CD4-positive, CD25-positive, alpha-beta regulatory T cell (primary cell): ENCODE measurements at regions not wholly inside any gene's neighbourhood (a gene's known extent, or its start where the extent isn't known, plus 50 kb on each side); places are given as distances from the start of the nearest gene placed in this dataset.

Experiments used
- ATAC-seq, 2 donors: fragments of 150-1000 bp; cut with Tn5 transposase; one replicate each; pipeline ENCODE4 v1.10.0; 2021; ENCODE audit warnings: low read depth in 2 of 2, moderate number of reproducible peaks in 2 of 2, moderate library complexity in 1 of 2
- DNase-seq, 3 donors: peaks; one replicate each; pipeline versions ENCODE4 v3.0.0 to v3.0.0-alpha.2; 2012 to 2022; ENCODE audit warnings: mixed read lengths in 1 of 3
- H3K27ac ChIP-seq: one replicate; pipeline ENCODE4 v1.7.0; 2013; ENCODE audit warnings: mild to moderate bottlenecking, low read length; ENCODE audit not compliant: insufficient read depth, poor library complexity, severe bottlenecking
- H3K27me3 ChIP-seq: one replicate; pipeline ENCODE4 v1.7.0; 2013; ENCODE audit warnings: low read length; ENCODE audit not compliant: control insufficient read depth, insufficient read depth
- H3K36me3 ChIP-seq: one replicate; pipeline ENCODE4 v1.7.0; 2013; ENCODE audit warnings: mild to moderate bottlenecking, low read length, moderate library complexity; ENCODE audit not compliant: control insufficient read depth, insufficient read depth
- H3K4me1 ChIP-seq: 2 replicates; pipeline ENCODE4 v1.7.0; 2013; ENCODE audit warnings: mild to moderate bottlenecking, low read length; ENCODE audit not compliant: insufficient read depth, control insufficient read depth, poor library complexity, severe bottlenecking
- H3K4me3 ChIP-seq: one replicate; pipeline ENCODE4 v1.7.0; 2013; ENCODE audit warnings: low read depth, mild to moderate bottlenecking, low read length, moderate library complexity
- H3K9me3 ChIP-seq, 2 experiments: 1 replicate in 1 of 2; 2 replicates in 1 of 2; pipeline ENCODE4 v1.7.0; 2013; ENCODE audit warnings: low read length in 2 of 2, mild to moderate bottlenecking in 1 of 2, moderate library complexity in 1 of 2; ENCODE audit not compliant: control insufficient read depth in 2 of 2
- H3K27ac Mint-ChIP-seq, 3 donors: one replicate each; pipeline ENCODE4 v1.8.0; 2020 to 2022; ENCODE audit warnings: mild to moderate bottlenecking in 3 of 3, mixed read lengths in 3 of 3, moderate library complexity in 2 of 3
- H3K27me3 Mint-ChIP-seq: one replicate; pipeline ENCODE4 v1.8.0; 2022; ENCODE audit warnings: mild to moderate bottlenecking, mixed read lengths
- H3K36me3 Mint-ChIP-seq: one replicate; pipeline ENCODE4 v1.8.0; 2020; ENCODE audit warnings: mixed read lengths
- H3K4me1 Mint-ChIP-seq, 4 donors: one replicate each; pipeline ENCODE4 v1.8.0; 2020 to 2022; ENCODE audit warnings: mixed read lengths in 4 of 4, mild to moderate bottlenecking in 1 of 4
- H3K4me3 Mint-ChIP-seq, 4 donors: one replicate each; pipeline ENCODE4 v1.8.0; 2020 to 2022; ENCODE audit warnings: mild to moderate bottlenecking in 4 of 4, mixed read lengths in 4 of 4, moderate library complexity in 3 of 4
- H3K9me3 Mint-ChIP-seq, 7 donors: one replicate each; pipeline ENCODE4 v1.8.0; 2020 to 2022; ENCODE audit warnings: mixed read lengths in 7 of 7, mild to moderate bottlenecking in 3 of 7, moderate library complexity in 2 of 7

DNA sequence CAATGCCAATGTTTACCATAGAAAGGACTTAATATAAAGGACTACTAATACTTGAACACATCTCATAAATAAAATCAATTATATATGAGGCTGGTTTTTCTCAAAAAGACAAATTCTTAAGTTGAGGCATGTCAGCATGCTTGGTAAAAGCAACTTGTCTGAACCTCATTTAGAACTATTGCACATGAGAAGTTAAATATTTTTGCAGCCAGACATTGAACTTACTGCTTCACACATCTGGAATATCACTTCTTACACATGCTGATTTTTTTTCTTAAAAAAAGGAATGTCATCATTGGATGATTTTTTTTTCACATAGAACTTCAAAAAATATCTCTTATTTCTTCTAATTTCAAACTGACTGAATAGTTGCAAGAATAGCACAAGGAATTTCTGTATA is 609.0 kb downstream of the EPHA4 start:
- Histone ChIP-seq H3K9me3 (peaks cover 0 to 2% of the 10 kb centered on the region in 2 experiments), H3K4me1 (no peaks in the 10 kb centered on the region), H3K27me3 (no peaks in the 10 kb centered on the region), H3K4me3 (no peak overlapping the region), H3K27ac (no peak overlapping the region), H3K36me3 (no peaks in the 10 kb centered on the region)
- ATAC-seq (no peak), DNase-seq (no peak)
- peaks cover 0 to 3% (median 0%) of the 10 kb centered on the region in 7 donors for H3K9me3 Mint-ChIP-seq
- H3K36me3 Mint-ChIP-seq, result no peaks in the 10 kb centered on the region
- H3K27ac Mint-ChIP-seq, result no peak overlapping the region
- H3K27me3 Mint-ChIP-seq, result no peaks in the 10 kb centered on the region
- H3K4me1 Mint-ChIP-seq, result no peaks in the 10 kb centered on the region
- H3K4me3 Mint-ChIP-seq, result no peak overlapping the region

DNA sequence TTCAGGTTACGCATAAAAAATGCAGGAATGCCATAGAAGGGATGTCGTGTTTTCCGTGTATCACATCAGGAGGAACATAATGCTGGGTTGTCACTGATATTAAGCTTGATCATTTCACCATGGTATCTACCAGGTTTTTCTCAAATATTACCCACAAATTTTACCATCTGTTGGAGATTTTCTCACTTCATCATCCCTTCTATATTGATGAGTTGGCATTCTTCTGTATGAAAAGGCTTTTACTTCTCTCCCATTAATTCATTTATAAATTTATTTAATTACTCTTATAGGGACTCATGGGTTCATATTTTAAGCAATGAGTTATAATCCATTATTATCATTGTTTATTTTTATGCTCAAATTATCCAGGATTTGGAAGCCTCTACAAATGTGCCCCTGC is 608.2 kb downstream of the EPHA4 start:
- H3K4me1 Mint-ChIP-seq, result no peaks in the 10 kb centered on the region
- no peak overlapping the region for H3K27ac ChIP-seq
- no peaks in the 10 kb centered on the region for H3K36me3 ChIP-seq
- H3K9me3 ChIP-seq, result peaks cover 0 to 2% of the 10 kb centered on the region in 2 experiments
- DNase-seq (no peak), ATAC-seq (no peak)
- no peak overlapping the region for H3K27ac Mint-ChIP-seq
- peaks cover 0 to 3% (median 0%) of the 10 kb centered on the region in 7 donors for H3K9me3 Mint-ChIP-seq
- H3K27me3 ChIP-seq, result no peaks in the 10 kb centered on the region
- no peak overlapping the region for H3K4me3 ChIP-seq
- H3K36me3 Mint-ChIP-seq, result no peaks in the 10 kb centered on the region
- no peaks in the 10 kb centered on the region for H3K4me1 ChIP-seq
- no peaks in the 10 kb centered on the region for H3K27me3 Mint-ChIP-seq
- no peak overlapping the region for H3K4me3 Mint-ChIP-seq

GRCh38 chr2:220966636-220967035 is 605.5 kb downstream of the EPHA4 start:
- Histone ChIP-seq H3K4me1 (no peaks in the 10 kb centered on the region), H3K4me3 (no peak overlapping the region), H3K9me3 (peaks cover 0 to 2% of the 10 kb centered on the region in 2 experiments), H3K36me3 (no peaks in the 10 kb centered on the region), H3K27me3 (no peaks in the 10 kb centered on the region), H3K27ac (no peak overlapping the region)
- Mint-ChIP-seq H3K36me3 (no peaks in the 10 kb centered on the region), H3K27me3 (no peaks in the 10 kb centered on the region), H3K4me3 (no peak overlapping the region), H3K27ac (no peak overlapping the region), H3K9me3 (peaks cover 0 to 3% (median 0%) of the 10 kb centered on the region in 7 donors), H3K4me1 (no peaks in the 10 kb centered on the region)
- no peak for ATAC-seq
- DNase-seq, result no peak

GRCh38 chr2:220969348-220969747 is 602.8 kb downstream of the EPHA4 start:
- Histone ChIP-seq H3K27me3 (no peaks in the 10 kb centered on the region), H3K9me3 (peaks cover 0 to 2% of the 10 kb centered on the region in 2 experiments), H3K27ac (no peak overlapping the region), H3K36me3 (no peaks in the 10 kb centered on the region), H3K4me3 (no peak overlapping the region), H3K4me1 (no peaks in the 10 kb centered on the region)
- H3K9me3 Mint-ChIP-seq, result peaks cover 0 to 4% (median 0%) of the 10 kb centered on the region in 7 donors
- no peak for ATAC-seq
- no peaks in the 10 kb centered on the region for H3K36me3 Mint-ChIP-seq
- H3K4me1 Mint-ChIP-seq, result no peaks in the 10 kb centered on the region
- no peak for DNase-seq
- no peak overlapping the region for H3K4me3 Mint-ChIP-seq
- no peaks in the 10 kb centered on the region for H3K27me3 Mint-ChIP-seq
- H3K27ac Mint-ChIP-seq, result no peak overlapping the region

GRCh38 chr2:220980966-220981675 is 591.0 kb downstream of the EPHA4 start:
- Mint-ChIP-seq H3K9me3 (peaks cover 0 to 5% (median 2%) of the 10 kb centered on the region in 7 donors), H3K27me3 (no peaks in the 10 kb centered on the region), H3K27ac (no peak overlapping the region), H3K4me1 (no peaks in the 10 kb centered on the region), H3K36me3 (no peaks in the 10 kb centered on the region), H3K4me3 (no peak overlapping the region)
- Histone ChIP-seq H3K4me1 (no peaks in the 10 kb centered on the region), H3K4me3 (no peak overlapping the region), H3K9me3 (no peaks in the 10 kb centered on the region), H3K27ac (no peak overlapping the region), H3K27me3 (no peaks in the 10 kb centered on the region), H3K36me3 (no peaks in the 10 kb centered on the region)
- DNase-seq (no peak), ATAC-seq (no peak)

- Histone ChIP-seq H3K9me3 (no peaks in the 10 kb centered on the region), H3K27ac (no peak overlapping the region), H3K36me3 (no peaks in the 10 kb centered on the region), H3K4me1 (no peaks in the 10 kb centered on the region), H3K27me3 (no peaks in the 10 kb centered on the region), H3K4me3 (no peak overlapping the region)
- Mint-ChIP-seq H3K4me1 (no peaks in the 10 kb centered on the region), H3K27ac (no peak overlapping the region), H3K36me3 (no peaks in the 10 kb centered on the region), H3K9me3 (peaks cover 0 to 6% (median 2%) of the 10 kb centered on the region in 7 donors), H3K4me3 (no peak overlapping the region), H3K27me3 (no peaks in the 10 kb centered on the region)
- ATAC-seq (no peak), DNase-seq (no peak)
Observed at GRCh38 chr2:220981926-220982325, 590.2 kb downstream of the EPHA4 start.

- no peaks in the 10 kb centered on the region for H3K9me3 ChIP-seq
- H3K4me1 Mint-ChIP-seq, result no peaks in the 10 kb centered on the region
- ATAC-seq, result no peak
- no peak overlapping the region for H3K4me3 Mint-ChIP-seq
- H3K27me3 ChIP-seq, result no peaks in the 10 kb centered on the region
- H3K27ac ChIP-seq, result no peak overlapping the region
- H3K27ac Mint-ChIP-seq, result no peak overlapping the region
- DNase-seq, result no peak
- H3K36me3 ChIP-seq, result no peaks in the 10 kb centered on the region
- no peak overlapping the region for H3K4me3 ChIP-seq
- H3K4me1 ChIP-seq, result no peaks in the 10 kb centered on the region
- H3K9me3 Mint-ChIP-seq, result peaks cover 0 to 2% (median 0%) of the 10 kb centered on the region in 7 donors
- no peaks in the 10 kb centered on the region for H3K27me3 Mint-ChIP-seq
- H3K36me3 Mint-ChIP-seq, result no peaks in the 10 kb centered on the region
Observed at GRCh38 chr2:220985561-220985960, 586.5 kb downstream of the EPHA4 start.

DNA sequence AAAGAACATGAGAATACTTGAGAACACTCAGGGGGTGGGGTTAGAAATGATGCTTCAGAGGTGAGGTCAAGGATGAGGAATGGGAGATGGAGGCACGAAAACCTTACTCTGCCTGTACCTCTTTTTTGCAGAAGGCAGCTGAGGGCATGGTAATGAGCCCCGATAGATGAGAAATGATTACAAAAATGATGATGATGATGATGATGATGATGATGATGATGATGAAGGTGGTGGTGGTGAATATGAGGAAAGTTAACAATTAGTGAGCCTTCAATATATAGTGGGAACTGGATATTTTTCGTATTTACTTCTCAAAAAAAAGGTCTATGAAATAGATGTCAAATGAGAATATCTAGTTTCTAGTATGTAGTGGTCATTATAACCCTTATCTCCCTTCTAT is 584.3 kb downstream of the EPHA4 start:
- Histone ChIP-seq H3K4me3 (no peak overlapping the region), H3K27me3 (no peaks in the 10 kb centered on the region), H3K9me3 (no peaks in the 10 kb centered on the region), H3K4me1 (no peaks in the 10 kb centered on the region), H3K27ac (no peak overlapping the region), H3K36me3 (no peaks in the 10 kb centered on the region)
- Mint-ChIP-seq H3K4me3 (no peak overlapping the region), H3K36me3 (no peaks in the 10 kb centered on the region), H3K27me3 (peaks cover 2% of the 10 kb centered on the region), H3K27ac (no peak overlapping the region), H3K4me1 (no peaks in the 10 kb centered on the region), H3K9me3 (peaks cover 0 to 2% (median 0%) of the 10 kb centered on the region in 7 donors)
- DNase-seq, result no peak
- ATAC-seq, result no peak
